ENCODE measurements at regions not wholly inside any gene's neighbourhood (a gene's known extent, or its start where the extent isn't known, plus 50 kb on each side); places are given as distances from the start of the nearest gene placed in this dataset.

DNA sequence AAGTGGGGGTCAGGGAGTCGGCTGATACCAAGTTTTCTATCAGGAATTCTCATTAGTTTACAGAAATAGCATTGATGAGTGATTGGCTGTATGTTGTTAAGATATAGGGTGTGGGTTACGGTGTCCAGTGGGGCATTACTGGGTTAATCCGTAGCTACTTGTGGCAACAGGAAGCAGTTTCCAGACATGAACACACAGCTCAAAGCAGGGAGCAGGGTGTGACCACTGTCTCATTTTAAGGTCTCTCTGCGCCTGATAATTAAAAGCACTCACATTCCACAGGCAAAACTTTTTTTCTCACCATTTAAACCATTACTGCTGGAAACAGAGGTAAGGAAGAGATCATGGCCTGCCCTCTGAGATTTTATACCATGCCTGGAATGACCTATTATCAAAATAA, 114.9 kb downstream of the SIK1 start:
- Histone ChIP-seq H3K9ac (ENCODE audit: low read length) (no peak overlapping the region), H3K9me3 (ENCODE audit: control insufficient read depth in 1 of 2, insufficient read depth in 1 of 2, low read depth in 1 of 2, low read length in 2 of 2) (no peaks in the 10 kb centered on the region), H3K9me2 (ENCODE audit: insufficient read depth) (no peaks in the 10 kb centered on the region), H3K27me3 (ENCODE audit: insufficient read depth, low read length) (no peaks in the 10 kb centered on the region), H3K27ac (ENCODE audit: low read depth, low read length) (no peak overlapping the region), H3K79me2 (ENCODE audit: insufficient read depth, low read length) (no peaks in the 10 kb centered on the region), H3K36me3 (ENCODE audit: control insufficient read depth in 1 of 2, insufficient read depth in 2 of 2, low read length in 2 of 2) (no peaks in the 10 kb centered on the region), H2AFZ (ENCODE audit: low read depth, low read length, poor library complexity, severe bottlenecking) (no peak overlapping the region), H4K20me1 (ENCODE audit: insufficient read depth) (no peaks in the 10 kb centered on the region), H3K4me2 (ENCODE audit: low read length) (no peak overlapping the region), H3K4me1 (ENCODE audit: control insufficient read depth in 1 of 2, insufficient read depth in 2 of 2, low read length in 2 of 2) (peaks cover 0 to 5% of the 10 kb centered on the region in 2 experiments; a peak in 2 of 4 replicates), H3K4me3 (replicated peaks in 1 of 2; ENCODE audit: low read depth in 1 of 2, low read length in 2 of 2) (no peak overlapping the region)
- BruUV-seq (replicated peaks) = no TSS peak
- TF ChIP-seq POLR2A (IDR thresholded peaks at IDR 0.05; ENCODE audit: borderline replicate concordance, extremely low read depth, insufficient read depth, insufficient read length) = no peak
- no peak for TF ChIP-seq JUND (IDR thresholded peaks at IDR 0.05)
- TF ChIP-seq ELF1 (IDR thresholded peaks at IDR 0.05; ENCODE audit: borderline replicate concordance, low read depth) = no peak
- TF ChIP-seq EZH2phosphoT487 (IDR thresholded peaks at IDR 0.05; ENCODE audit: borderline replicate concordance) = no peak
- TF ChIP-seq TCF7L2 (IDR thresholded peaks at IDR 0.05; ENCODE audit: borderline replicate concordance, extremely low read depth, insufficient read depth, insufficient read length) = no peak
- no peak for TF ChIP-seq SP1 (IDR thresholded peaks at IDR 0.05; ENCODE audit: low read depth)
- no peak for TF ChIP-seq SRF (IDR thresholded peaks at IDR 0.05; ENCODE audit: low read depth)
- TF ChIP-seq CEBPB (IDR thresholded peaks at IDR 0.05; ENCODE audit: low read depth) = no peak
- TF ChIP-seq, protein P1, sequence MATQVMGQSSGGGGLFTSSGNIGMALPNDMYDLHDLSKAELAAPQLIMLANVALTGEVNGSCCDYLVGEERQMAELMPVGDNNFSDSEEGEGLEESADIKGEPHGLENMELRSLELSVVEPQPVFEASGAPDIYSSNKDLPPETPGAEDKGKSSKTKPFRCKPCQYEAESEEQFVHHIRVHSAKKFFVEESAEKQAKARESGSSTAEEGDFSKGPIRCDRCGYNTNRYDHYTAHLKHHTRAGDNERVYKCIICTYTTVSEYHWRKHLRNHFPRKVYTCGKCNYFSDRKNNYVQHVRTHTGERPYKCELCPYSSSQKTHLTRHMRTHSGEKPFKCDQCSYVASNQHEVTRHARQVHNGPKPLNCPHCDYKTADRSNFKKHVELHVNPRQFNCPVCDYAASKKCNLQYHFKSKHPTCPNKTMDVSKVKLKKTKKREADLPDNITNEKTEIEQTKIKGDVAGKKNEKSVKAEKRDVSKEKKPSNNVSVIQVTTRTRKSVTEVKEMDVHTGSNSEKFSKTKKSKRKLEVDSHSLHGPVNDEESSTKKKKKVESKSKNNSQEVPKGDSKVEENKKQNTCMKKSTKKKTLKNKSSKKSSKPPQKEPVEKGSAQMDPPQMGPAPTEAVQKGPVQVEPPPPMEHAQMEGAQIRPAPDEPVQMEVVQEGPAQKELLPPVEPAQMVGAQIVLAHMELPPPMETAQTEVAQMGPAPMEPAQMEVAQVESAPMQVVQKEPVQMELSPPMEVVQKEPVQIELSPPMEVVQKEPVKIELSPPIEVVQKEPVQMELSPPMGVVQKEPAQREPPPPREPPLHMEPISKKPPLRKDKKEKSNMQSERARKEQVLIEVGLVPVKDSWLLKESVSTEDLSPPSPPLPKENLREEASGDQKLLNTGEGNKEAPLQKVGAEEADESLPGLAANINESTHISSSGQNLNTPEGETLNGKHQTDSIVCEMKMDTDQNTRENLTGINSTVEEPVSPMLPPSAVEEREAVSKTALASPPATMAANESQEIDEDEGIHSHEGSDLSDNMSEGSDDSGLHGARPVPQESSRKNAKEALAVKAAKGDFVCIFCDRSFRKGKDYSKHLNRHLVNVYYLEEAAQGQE (IDR thresholded peaks at IDR 0.05; ENCODE audit: low read depth) = no peak
- no peak for TF ChIP-seq EGR1 (IDR thresholded peaks at IDR 0.05; ENCODE audit: low read depth)
- TF ChIP-seq, protein P2, sequence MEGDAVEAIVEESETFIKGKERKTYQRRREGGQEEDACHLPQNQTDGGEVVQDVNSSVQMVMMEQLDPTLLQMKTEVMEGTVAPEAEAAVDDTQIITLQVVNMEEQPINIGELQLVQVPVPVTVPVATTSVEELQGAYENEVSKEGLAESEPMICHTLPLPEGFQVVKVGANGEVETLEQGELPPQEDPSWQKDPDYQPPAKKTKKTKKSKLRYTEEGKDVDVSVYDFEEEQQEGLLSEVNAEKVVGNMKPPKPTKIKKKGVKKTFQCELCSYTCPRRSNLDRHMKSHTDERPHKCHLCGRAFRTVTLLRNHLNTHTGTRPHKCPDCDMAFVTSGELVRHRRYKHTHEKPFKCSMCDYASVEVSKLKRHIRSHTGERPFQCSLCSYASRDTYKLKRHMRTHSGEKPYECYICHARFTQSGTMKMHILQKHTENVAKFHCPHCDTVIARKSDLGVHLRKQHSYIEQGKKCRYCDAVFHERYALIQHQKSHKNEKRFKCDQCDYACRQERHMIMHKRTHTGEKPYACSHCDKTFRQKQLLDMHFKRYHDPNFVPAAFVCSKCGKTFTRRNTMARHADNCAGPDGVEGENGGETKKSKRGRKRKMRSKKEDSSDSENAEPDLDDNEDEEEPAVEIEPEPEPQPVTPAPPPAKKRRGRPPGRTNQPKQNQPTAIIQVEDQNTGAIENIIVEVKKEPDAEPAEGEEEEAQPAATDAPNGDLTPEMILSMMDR (IDR thresholded peaks at IDR 0.05 in 2 of 3, conservative IDR thresholded peaks at IDR 0.05 in 1 of 3; ENCODE audit: borderline replicate concordance in 1 of 3, insufficient read depth in 1 of 3, low read depth in 2 of 3, low read length in 2 of 3) = no peak
- TF ChIP-seq, protein P3, sequence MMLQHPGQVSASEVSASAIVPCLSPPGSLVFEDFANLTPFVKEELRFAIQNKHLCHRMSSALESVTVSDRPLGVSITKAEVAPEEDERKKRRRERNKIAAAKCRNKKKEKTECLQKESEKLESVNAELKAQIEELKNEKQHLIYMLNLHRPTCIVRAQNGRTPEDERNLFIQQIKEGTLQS (IDR thresholded peaks at IDR 0.05) = no peak
- no peak for TF ChIP-seq FOSL1 (IDR thresholded peaks at IDR 0.05; ENCODE audit: low read depth)
- no peak for TF ChIP-seq SIN3A (IDR thresholded peaks at IDR 0.05; ENCODE audit: low read depth)
- no peak for TF ChIP-seq EZH2 (IDR thresholded peaks at IDR 0.05)
- TF ChIP-seq POLR2AphosphoS5 (IDR thresholded peaks at IDR 0.05; ENCODE audit: low read depth, low read length) = no peak
- RAD21 ChIA-PET (ENCODE audit: low non-redundant PET in 1 of 2, low total read pairs in 2 of 2, uncharacterized antibody in 2 of 2, unreplicated experiment in 2 of 2) = no interaction called here
- intact Hi-C loops (cut with micrococcal nuclease) = no loop called here
- DNase-seq (ENCODE audit: low read depth, low spot score) = no peak
- CTCF ChIA-PET = no interaction called here
- ATAC-seq = no peak
- POLR2A ChIA-PET = no interaction called here

Measured in HCT116 (cell line).